ENCODE measurements at regions not wholly inside any gene's neighbourhood (a gene's known extent, or its start where the extent isn't known, plus 50 kb on each side); places are given as distances from the start of the nearest gene placed in this dataset.
"Not testable (repeated sequence)": the region's sequence is repeated elsewhere in the genome, so short reads cannot be mapped to it uniquely, and the experiment has no call there.

- no peaks in the 10 kb centered on the region for H3K9me3 ChIP-seq
- H3K4me1 ChIP-seq = no peaks in the 10 kb centered on the region
- no peak for TF ChIP-seq POLR2AphosphoS5 (IDR thresholded peaks at IDR 0.05)
- TF ChIP-seq POLR2A (IDR thresholded peaks at IDR 0.05) = no peak
- no peak for TF ChIP-seq CTCF (IDR thresholded peaks at IDR 0.05)
- no peak for TF ChIP-seq EP300 (IDR thresholded peaks at IDR 0.05)
- H3K27me3 ChIP-seq = no peaks in the 10 kb centered on the region
- WGBS, 2 donors = 55 to 69% methylated on average over 18 of the region's 18 CpGs
- H3K4me3 ChIP-seq = no peak overlapping the region
- no peak overlapping the region for H3K27ac ChIP-seq
- ATAC-seq (ENCODE audit: low FRiP score in 2 of 2) (no peak), DNase-seq (peak in 1 of 2 donors; percentile 16)
- no peaks in the 10 kb centered on the region for H3K36me3 ChIP-seq
These were observed 126.5 kb upstream of the UNC5B start for GRCh38 chr10:71085689-71086438.

GRCh38 chr10:71086439-71087080, 125.8 kb upstream of the UNC5B start:
- H3K27me3 ChIP-seq = no peaks in the 10 kb centered on the region
- H3K4me1 ChIP-seq = no peaks in the 10 kb centered on the region
- H3K9me3 ChIP-seq = no peaks in the 10 kb centered on the region
- ATAC-seq (ENCODE audit: low FRiP score in 2 of 2) (no peak), DNase-seq (no peak)
- no peak overlapping the region for H3K4me3 ChIP-seq
- H3K36me3 ChIP-seq = no peaks in the 10 kb centered on the region
- H3K27ac ChIP-seq = no peak overlapping the region
- 70 to 78% methylated on average over 11 of the region's 11 CpGs for WGBS, 2 donors
- TF ChIP-seq EP300 (IDR thresholded peaks at IDR 0.05) = no peak
- no peak for TF ChIP-seq CTCF (IDR thresholded peaks at IDR 0.05)
- no peak for TF ChIP-seq POLR2A (IDR thresholded peaks at IDR 0.05)
- no peak for TF ChIP-seq POLR2AphosphoS5 (IDR thresholded peaks at IDR 0.05)

GRCh38 chr10:71087622-71088021, 124.7 kb upstream of the UNC5B start:
- Histone ChIP-seq H3K27ac (no peak overlapping the region), H3K36me3 (no peaks in the 10 kb centered on the region), H3K9me3 (no peaks in the 10 kb centered on the region), H3K4me1 (no peaks in the 10 kb centered on the region), H3K27me3 (no peaks in the 10 kb centered on the region), H3K4me3 (no peak overlapping the region)
- TF ChIP-seq POLR2AphosphoS5 (IDR thresholded peaks at IDR 0.05) = no peak
- no peak for TF ChIP-seq POLR2A (IDR thresholded peaks at IDR 0.05)
- TF ChIP-seq CTCF (IDR thresholded peaks at IDR 0.05) = no peak
- TF ChIP-seq EP300 (IDR thresholded peaks at IDR 0.05) = no peak
- WGBS, 2 donors = 80 to 86% methylated on average over 4 of the region's 4 CpGs
- DNase-seq (peak in 1 of 2 donors; percentile 6), ATAC-seq (ENCODE audit: low FRiP score in 2 of 2) (no peak)

GRCh38 chr10:71088054-71088453, 124.3 kb upstream of the UNC5B start:
- Histone ChIP-seq H3K4me1 (no peaks in the 10 kb centered on the region), H3K9me3 (no peaks in the 10 kb centered on the region), H3K4me3 (no peak overlapping the region), H3K27me3 (no peaks in the 10 kb centered on the region), H3K27ac (no peak overlapping the region), H3K36me3 (no peaks in the 10 kb centered on the region)
- ATAC-seq (ENCODE audit: low FRiP score in 2 of 2) (no peak), DNase-seq (no peak)
- WGBS, 2 donors = 94 to 98% methylated on average over 9 of the region's 9 CpGs
- no peak for TF ChIP-seq POLR2AphosphoS5 (IDR thresholded peaks at IDR 0.05)
- TF ChIP-seq CTCF (IDR thresholded peaks at IDR 0.05) = no peak
- TF ChIP-seq EP300 (IDR thresholded peaks at IDR 0.05) = no peak
- TF ChIP-seq POLR2A (IDR thresholded peaks at IDR 0.05) = no peak

- H3K4me1 ChIP-seq; ATAC-seq (ENCODE audit: low FRiP score in 2 of 2); H3K4me3 ChIP-seq; H3K9me3 ChIP-seq; H3K27me3 ChIP-seq; H3K27ac ChIP-seq; H3K36me3 ChIP-seq: not testable (repeated sequence)
- 90 to 94% methylated on average over 7 of the region's 7 CpGs for WGBS, 2 donors
- DNase-seq = peak in 1 of 2 donors; percentile 1
These were observed 123.8 kb upstream of the UNC5B start for GRCh38 chr10:71088578-71088977.

Measured in upper lobe of left lung (tissue), 6 donors.